ENCODE measurements at regions not wholly inside any gene's neighbourhood (a gene's known extent, or its start where the extent isn't known, plus 50 kb on each side); places are given as distances from the start of the nearest gene placed in this dataset.

DNA sequence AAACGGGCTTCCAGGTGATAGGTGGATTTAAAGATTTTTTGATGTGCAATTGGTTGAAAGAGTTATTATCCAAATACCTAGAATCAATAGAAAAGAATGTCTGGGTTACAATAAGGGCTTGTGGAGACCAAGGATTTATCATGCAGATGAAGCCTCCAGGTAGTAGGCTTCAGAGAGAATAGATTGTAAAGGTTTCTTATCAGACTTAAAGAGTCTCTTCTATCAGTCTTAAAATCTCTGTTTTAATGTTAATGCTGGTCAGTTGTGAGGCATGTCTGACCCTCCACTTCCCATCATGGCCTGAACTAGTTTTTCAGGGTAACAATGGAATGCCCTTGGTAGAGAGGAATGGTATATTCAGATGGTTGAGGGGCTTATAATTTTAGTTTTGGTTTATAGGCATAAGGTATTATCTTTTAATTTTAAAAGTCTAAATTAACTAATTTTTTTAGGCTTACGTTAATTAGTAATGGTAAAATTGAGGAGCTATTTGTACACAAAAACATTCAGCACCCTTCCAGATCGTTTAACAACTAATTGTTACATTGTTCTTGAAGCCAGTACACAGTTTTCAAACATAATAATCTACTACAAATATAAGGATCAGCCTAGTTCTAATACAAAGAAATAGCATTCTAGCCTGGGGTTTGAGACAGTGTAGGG lies 704.2 kb upstream of the MBL2 start:
- Histone ChIP-seq H3K9me3 (ENCODE audit: control extremely low read depth in 1 of 3, control insufficient read depth in 2 of 3, insufficient read depth in 1 of 3, low read length in 2 of 3) (no peaks in the 10 kb centered on the region), H3K36me3 (replicated peaks in 1 of 2; ENCODE audit: control extremely low read depth in 1 of 2, control insufficient read depth in 1 of 2, extremely low read depth in 1 of 2, insufficient read depth in 2 of 2, low read length in 1 of 2) (no peaks in the 10 kb centered on the region), H3K27me3 (replicated peaks in 1 of 4; ENCODE audit: control extremely low read depth in 1 of 4, control insufficient read depth in 3 of 4, insufficient read depth in 4 of 4, low read length in 3 of 4) (no peaks in the 10 kb centered on the region), H3K4me2 (replicated peaks; ENCODE audit: low read depth, low read length, poor library complexity, severe bottlenecking) (no peak overlapping the region), H3K79me2 (ENCODE audit: control insufficient read depth, insufficient read depth, low read length) (no peaks in the 10 kb centered on the region), H2AFZ (ENCODE audit: insufficient read depth, low read depth, low read length, poor library complexity, severe bottlenecking) (no peak overlapping the region), H3K4me1 (ENCODE audit: control insufficient read depth in 2 of 2, insufficient read depth in 2 of 2, low read length in 2 of 2) (no peaks in the 10 kb centered on the region), H3K9ac (ENCODE audit: low read length) (no peak overlapping the region), H3K27ac (ENCODE audit: low read length in 2 of 2) (no peak overlapping the region), H4K20me1 (ENCODE audit: control insufficient read depth, insufficient read depth, low read length, poor library complexity, severe bottlenecking) (no peaks in the 10 kb centered on the region), H3K4me3 (ENCODE audit: control extremely low read depth in 1 of 5, extremely low read depth in 1 of 5, insufficient read depth in 1 of 5, low read depth in 2 of 5, low read length in 4 of 5) (no peak overlapping the region)
- H3K4me1 Mint-ChIP-seq, result no peaks in the 10 kb centered on the region
- no peak for ATAC-seq (ENCODE audit: low read depth)
- DNase-seq, result no peak
- intact Hi-C loops (cut with micrococcal nuclease), result no loop called here
- H3K9me3 Mint-ChIP-seq (ENCODE audit: insufficient read depth), result peaks cover 2% of the 10 kb centered on the region
- no peak overlapping the region for H3K4me3 Mint-ChIP-seq
- POLR2A ChIA-PET, result no interaction called here
- TF ChIP-seq, protein P1, sequence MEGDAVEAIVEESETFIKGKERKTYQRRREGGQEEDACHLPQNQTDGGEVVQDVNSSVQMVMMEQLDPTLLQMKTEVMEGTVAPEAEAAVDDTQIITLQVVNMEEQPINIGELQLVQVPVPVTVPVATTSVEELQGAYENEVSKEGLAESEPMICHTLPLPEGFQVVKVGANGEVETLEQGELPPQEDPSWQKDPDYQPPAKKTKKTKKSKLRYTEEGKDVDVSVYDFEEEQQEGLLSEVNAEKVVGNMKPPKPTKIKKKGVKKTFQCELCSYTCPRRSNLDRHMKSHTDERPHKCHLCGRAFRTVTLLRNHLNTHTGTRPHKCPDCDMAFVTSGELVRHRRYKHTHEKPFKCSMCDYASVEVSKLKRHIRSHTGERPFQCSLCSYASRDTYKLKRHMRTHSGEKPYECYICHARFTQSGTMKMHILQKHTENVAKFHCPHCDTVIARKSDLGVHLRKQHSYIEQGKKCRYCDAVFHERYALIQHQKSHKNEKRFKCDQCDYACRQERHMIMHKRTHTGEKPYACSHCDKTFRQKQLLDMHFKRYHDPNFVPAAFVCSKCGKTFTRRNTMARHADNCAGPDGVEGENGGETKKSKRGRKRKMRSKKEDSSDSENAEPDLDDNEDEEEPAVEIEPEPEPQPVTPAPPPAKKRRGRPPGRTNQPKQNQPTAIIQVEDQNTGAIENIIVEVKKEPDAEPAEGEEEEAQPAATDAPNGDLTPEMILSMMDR (IDR thresholded peaks at IDR 0.05), result no peak
- TF ChIP-seq EZH2 (IDR thresholded peaks at IDR 0.05; ENCODE audit: borderline replicate concordance, insufficient read depth, low read depth, low read length, poor library complexity, severe bottlenecking), result no peak
- no CpG with 5 or more reads among the region's 3 CpGs for WGBS (ENCODE audit: insufficient coverage)
- no peaks in the 10 kb centered on the region for H3K27me3 Mint-ChIP-seq
- CTCF ChIA-PET, result no interaction called here
- no peak overlapping the region for H3K27ac Mint-ChIP-seq

DNA sequence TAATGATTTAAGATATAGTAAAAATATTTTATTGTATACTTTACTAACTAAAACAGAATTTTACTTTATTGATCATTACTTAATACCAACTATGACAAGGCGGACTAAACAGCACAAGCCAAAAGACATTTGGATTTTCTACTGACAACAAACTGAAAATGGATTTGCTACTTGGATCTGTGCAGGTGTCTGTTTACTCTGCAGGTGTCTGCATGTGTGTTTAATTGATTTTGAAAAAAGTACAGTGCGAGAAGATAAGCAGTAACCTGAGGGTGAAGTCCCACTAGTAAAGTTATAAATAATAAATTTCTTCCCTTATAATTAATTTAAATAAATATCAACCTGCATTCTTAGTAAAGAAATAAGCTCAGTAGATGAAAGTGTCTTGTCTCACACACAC lies 696.8 kb upstream of the MBL2 start:
- no peaks in the 10 kb centered on the region for H3K27me3 ChIP-seq (replicated peaks in 1 of 4; ENCODE audit: control extremely low read depth in 1 of 4, control insufficient read depth in 3 of 4, insufficient read depth in 4 of 4, low read length in 3 of 4)
- Mint-ChIP-seq H3K4me3 (no peak overlapping the region), H3K27ac (no peak overlapping the region), H3K4me1 (no peaks in the 10 kb centered on the region), H3K27me3 (no peaks in the 10 kb centered on the region), H3K9me3 (ENCODE audit: insufficient read depth) (peaks cover 2% of the 10 kb centered on the region)
- WGBS (ENCODE audit: insufficient coverage), result no CpG with 5 or more reads among the region's 2 CpGs
- peaks cover 0 to 1% (median 0%) of the 10 kb centered on the region in 3 donors for H3K9me3 ChIP-seq (ENCODE audit: control extremely low read depth in 1 of 3, control insufficient read depth in 2 of 3, insufficient read depth in 1 of 3, low read length in 2 of 3)
- TF ChIP-seq EZH2 (IDR thresholded peaks at IDR 0.05; ENCODE audit: borderline replicate concordance, insufficient read depth, low read depth, low read length, poor library complexity, severe bottlenecking), result no peak
- TF ChIP-seq, protein P1 (IDR thresholded peaks at IDR 0.05), result no peak
- no peaks in the 10 kb centered on the region for H3K79me2 ChIP-seq (ENCODE audit: control insufficient read depth, insufficient read depth, low read length)
- H3K9ac ChIP-seq (ENCODE audit: low read length), result no peak overlapping the region
- H4K20me1 ChIP-seq (ENCODE audit: control insufficient read depth, insufficient read depth, low read length, poor library complexity, severe bottlenecking), result no peaks in the 10 kb centered on the region
- H3K4me1 ChIP-seq (ENCODE audit: control insufficient read depth in 2 of 2, insufficient read depth in 2 of 2, low read length in 2 of 2), result no peaks in the 10 kb centered on the region
- H2AFZ ChIP-seq (ENCODE audit: insufficient read depth, low read depth, low read length, poor library complexity, severe bottlenecking), result no peak overlapping the region
- no peak for DNase-seq
- ChIA-PET CTCF (no interaction called here), POLR2A (no interaction called here)
- no peak for ATAC-seq (ENCODE audit: low read depth)
- intact Hi-C loops (cut with micrococcal nuclease), result no loop called here
- no peaks in the 10 kb centered on the region for H3K36me3 ChIP-seq (replicated peaks in 1 of 2; ENCODE audit: control extremely low read depth in 1 of 2, control insufficient read depth in 1 of 2, extremely low read depth in 1 of 2, insufficient read depth in 2 of 2, low read length in 1 of 2)
- no peak overlapping the region for H3K4me2 ChIP-seq (replicated peaks; ENCODE audit: low read depth, low read length, poor library complexity, severe bottlenecking)
- no peak overlapping the region for H3K4me3 ChIP-seq (ENCODE audit: control extremely low read depth in 1 of 5, extremely low read depth in 1 of 5, insufficient read depth in 1 of 5, low read depth in 2 of 5, low read length in 4 of 5)
- H3K27ac ChIP-seq (ENCODE audit: low read length in 2 of 2), result no peak overlapping the region

All from B cell (primary cell).